ENCODE measurements at regions not wholly inside any gene's neighbourhood (a gene's known extent, or its start where the extent isn't known, plus 50 kb on each side); places are given as distances from the start of the nearest gene placed in this dataset.

DNA sequence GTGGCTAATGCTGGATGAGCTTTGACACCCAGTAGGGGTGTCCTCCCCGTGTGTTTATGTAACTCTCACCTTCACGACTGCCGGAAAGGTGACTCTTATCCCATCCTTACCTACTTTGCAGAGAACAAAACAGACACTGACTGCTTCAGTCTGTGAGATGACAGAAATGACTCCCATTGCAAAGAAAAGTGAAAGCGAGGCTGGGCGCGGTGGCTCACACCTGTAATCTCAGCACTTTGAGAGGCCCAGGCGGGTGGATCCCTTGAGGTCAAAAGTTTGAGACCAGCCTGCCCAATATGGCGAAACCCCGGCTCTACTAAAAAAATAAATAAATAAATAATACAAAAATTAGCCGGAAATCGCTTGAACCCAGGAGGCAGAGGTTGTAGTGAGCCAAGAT lies 106.4 kb upstream of the ANO1 start:
- no peak for TF ChIP-seq ZIK1 (CRISPR knock-in tag; IDR thresholded peaks at IDR 0.05; ENCODE audit: borderline replicate concordance, low read depth)
- TF ChIP-seq, protein P1, sequence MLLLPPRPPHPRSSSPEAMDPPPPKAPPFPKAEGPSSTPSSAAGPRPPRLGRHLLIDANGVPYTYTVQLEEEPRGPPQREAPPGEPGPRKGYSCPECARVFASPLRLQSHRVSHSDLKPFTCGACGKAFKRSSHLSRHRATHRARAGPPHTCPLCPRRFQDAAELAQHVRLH (CRISPR knock-in tag; IDR thresholded peaks at IDR 0.05; ENCODE audit: borderline replicate concordance, low read depth): no peak
- TF ChIP-seq FOSL1 (CRISPR knock-in tag; IDR thresholded peaks at IDR 0.05; ENCODE audit: borderline replicate concordance): no peak
- TF ChIP-seq CEBPB (IDR thresholded peaks at IDR 0.05; ENCODE audit: borderline replicate concordance, low read depth, low read length): no peak
- TF ChIP-seq ZNF274 (CRISPR knock-in tag; IDR thresholded peaks at IDR 0.05): no peak
- TF ChIP-seq TFAP4 (IDR thresholded peaks at IDR 0.05; ENCODE audit: borderline replicate concordance, low read depth): no peak
- no peak for TF ChIP-seq NR2C2 (CRISPR knock-in tag; IDR thresholded peaks at IDR 0.05; ENCODE audit: borderline replicate concordance)

All from HepG2 (cell line).